Activated CD4-positive, alpha-beta T cell treated with anti-CD3 and anti-CD28 coated beads for 48 hours (primary cell): ENCODE measurements at regions not wholly inside any gene's neighbourhood (a gene's known extent, or its start where the extent isn't known, plus 50 kb on each side); places are given as distances from the start of the nearest gene placed in this dataset.
"Not testable (repeated sequence)": the region's sequence is repeated elsewhere in the genome, so short reads cannot be mapped to it uniquely, and the experiment has no call there.

Experiments
- DNase-seq: peaks from one replicate; pipeline ENCODE4 v3.0.0-alpha.2; 2020

DNA sequence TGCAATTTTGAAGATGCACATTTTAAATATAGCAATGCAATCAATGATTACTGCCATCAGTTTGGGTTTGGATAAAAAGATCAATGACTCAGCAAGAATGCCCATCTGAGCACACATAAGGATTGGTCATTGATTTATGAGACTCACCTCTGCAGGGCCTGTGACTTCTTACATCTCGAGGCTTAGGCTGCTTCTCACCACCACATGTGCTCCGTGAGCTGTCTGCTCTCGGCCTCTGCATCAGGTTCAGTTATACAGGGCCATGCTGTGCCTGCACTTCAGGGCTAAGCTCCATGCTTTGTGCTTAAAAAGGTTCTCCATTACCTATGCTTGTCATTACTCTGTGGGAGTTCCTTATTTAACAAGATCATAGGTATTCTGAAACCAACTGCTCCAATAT lies 887.5 kb downstream of the DIPK2A start:
- no peak for DNase-seq

DNA sequence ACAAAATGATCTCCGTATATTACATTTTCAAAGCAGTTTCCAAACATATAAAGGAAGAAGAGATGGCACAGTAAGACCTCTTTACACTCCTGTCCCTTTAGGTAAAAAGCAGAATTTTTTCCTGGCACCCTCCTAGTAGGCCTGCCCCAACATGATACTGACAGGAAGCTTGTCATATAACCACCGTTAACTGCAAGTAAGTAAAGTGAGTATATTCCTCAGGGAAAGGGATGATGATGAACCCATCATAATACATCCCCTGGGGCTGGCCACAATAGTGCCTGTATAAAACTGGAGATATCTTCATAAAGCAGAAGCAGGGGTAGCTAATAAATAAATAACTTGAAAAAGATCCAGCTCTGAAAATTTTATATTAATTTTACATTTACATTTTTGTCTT lies 893.0 kb downstream of the DIPK2A start:
- no peak for DNase-seq

DNA sequence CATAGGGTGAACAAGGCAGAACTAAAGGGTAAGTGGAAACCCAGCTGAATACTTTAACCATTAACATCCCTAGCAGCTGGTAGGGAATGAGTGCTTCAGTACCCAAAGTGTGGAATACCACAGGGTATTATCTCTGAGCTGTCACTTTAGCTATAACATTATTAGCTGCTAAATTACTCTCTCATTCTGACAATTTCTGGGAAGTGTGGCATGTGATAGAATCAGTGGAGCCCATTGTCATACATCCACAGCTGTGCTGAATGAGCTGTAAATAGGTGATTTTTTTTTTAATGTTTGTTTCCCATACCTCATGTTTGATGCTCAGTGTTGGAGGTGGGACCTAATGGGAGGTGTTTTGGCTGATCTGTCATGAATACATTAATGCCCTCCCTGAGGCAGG lies 894.3 kb downstream of the DIPK2A start:
- no peak for DNase-seq

DNA sequence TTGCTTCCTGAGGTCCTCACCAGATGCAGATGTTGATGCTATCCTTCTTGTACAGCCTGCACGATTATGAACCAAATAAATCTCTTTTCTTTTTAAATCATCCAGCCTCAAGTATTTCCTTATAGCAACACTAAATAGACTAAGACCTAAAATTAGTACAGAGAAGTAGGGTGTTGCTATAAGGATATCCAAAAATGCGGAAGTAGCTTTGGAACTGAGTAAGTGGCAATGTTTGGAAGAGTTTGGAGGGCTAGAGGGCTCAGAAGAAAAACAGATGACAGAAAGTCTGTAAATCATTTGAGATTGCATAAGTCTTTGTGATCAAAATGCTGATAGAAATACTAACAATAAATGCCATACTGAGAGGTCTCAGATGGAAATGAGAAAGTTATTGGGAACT lies 894.9 kb downstream of the DIPK2A start:
- DNase-seq: no peak

DNA sequence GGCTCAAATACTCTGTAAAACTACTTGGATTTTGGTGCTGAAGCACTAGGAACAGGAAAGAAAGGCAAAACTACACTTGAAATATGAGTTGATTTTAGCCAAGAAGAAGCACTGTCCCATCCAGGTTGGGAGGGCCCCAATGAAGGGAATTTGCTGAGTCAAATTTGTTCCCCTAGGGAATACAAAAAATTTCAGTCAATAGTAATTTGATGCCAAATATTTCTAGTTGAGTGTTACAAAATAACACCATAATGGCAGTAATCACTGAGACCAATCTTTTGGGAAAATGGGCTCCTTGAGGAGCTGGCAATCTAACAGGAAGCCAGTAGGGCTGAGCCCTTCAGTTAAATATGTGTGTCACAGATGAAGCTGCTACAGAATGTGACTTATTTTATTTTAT lies 896.9 kb downstream of the DIPK2A start:
- no peak for DNase-seq

DNA sequence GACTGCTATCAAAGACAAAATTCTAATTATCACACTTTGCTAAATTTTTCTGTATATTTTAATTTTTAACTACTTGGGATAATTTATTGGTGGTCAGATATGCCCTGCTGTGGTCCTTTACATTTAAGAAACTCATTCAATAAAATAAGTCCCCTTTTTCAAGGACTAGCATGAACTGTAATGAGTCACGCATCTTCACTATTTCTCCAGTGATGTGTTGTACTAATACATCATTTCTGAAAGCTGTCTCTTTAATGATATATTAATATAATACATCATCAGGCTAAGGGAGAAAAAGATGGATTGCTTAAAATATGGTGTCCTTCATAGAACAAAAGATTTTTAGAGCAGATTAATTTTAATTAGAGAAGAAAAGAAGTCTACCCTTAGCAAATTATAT lies 901.4 kb downstream of the DIPK2A start:
- DNase-seq: no peak

DNA sequence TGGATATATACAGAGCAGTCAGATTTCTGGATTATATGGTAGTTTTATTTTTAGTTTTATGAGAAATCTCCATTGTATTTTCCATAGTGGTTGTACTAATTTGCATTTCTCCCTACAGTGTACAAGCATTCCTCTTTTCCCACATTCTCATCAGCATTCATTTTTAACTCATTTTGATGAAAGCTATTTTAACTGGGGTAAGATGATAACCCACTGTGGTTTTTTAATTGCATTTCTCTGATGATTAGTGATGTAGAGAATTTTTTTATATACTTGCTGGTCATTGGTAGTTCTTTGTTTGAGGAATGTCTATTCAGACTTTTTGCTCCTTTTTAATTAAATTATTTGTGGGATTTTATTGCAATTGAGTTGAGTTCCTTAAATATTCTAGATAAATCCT lies 903.6 kb downstream of the DIPK2A start:
- no peak for DNase-seq

DNA sequence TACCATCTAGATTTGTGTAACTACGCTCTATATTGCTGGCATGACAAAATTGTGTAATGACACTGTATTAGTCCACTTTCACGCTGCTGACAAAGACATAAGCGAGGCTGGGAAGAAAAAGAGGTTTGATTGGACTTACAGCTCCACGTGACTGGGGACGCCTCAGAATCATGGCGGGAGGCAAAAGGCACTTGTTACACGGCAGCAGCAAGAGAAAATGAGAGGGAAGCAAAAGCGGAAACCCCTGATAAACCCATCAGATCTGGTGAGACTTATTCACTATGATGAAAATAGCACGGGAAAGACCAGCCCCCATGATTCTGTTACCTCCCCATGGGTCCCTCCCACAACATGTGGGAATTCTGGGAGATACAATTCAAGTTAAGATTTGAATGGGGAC lies 905.7 kb downstream of the DIPK2A start:
- no peak for DNase-seq

DNA sequence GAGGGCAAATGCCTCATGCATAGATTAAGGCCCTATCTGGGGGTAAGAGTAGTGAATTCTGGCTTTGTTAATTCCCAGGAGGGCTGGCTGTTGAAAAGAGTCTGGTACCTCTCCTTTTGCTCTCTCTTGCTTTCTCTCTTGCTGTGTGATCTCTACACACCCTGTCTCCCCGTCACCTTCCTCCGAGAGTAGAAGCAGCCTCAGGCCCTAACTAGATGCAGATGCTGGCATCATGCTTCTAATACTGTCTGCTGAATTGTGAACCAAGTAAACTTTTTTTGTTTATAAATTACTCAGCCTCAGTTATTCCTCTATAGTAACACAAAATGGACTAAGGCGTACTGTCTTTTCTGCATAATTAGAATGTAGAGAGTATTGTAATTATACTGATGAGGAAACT lies 908.1 kb downstream of the DIPK2A start:
- DNase-seq: no peak

DNA sequence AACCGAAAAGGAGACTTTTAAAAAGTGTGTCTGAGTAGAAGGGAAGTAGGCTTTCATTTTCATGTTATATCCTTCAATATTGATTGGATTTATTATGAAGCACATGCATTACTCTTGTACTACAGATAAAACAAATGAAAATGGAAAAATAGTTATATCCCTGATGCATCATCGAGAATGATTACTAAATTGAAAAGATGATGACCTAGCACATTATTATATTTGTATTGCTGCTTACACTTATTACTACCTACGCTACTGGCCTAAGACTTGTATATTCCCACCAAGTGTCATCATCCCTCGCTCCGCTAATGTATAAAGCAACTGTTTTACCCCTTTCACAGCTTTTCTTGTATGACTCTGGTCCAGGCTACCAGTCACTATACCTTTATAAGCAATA lies 922.4 kb downstream of the DIPK2A start:
- DNase-seq: no peak

DNA sequence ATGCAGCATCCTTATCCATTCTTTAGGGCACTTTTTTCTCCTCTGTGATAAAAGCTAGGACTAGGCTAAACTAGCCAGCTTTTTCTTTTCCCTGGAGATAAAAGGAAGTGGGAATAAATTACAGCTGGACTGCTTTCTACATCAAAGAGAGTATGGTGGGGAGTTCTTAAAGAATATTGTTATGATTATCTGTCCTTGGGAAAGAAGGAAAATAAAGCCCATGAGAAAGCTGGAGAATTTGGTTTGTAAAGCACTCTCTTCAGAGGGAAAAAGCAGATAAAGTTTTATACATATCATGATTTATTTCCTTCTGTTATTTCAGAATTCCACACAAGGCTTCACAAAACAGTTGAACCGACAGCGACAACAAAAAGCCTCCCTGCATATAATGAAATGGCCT lies 923.0 kb downstream of the DIPK2A start:
- no peak for DNase-seq

DNA sequence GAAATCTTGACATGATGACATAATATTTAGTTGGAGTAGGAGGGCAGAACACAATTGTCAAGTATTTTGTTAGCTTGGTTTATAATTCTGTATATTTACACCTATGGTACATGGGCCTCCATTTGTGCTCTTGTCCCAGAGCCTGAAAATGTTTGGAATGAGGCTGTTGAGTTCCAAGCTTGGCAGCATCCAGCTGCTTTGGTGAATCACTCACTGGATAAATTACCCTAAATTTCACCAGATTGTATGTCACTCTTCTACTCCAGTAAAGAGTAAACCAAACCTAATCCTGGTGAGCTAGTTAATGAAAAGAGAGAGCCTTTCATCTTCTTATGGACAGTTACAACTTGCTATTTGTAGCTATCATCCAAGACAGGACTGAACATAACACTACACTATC lies 928.7 kb downstream of the DIPK2A start:
- no peak for DNase-seq

DNA sequence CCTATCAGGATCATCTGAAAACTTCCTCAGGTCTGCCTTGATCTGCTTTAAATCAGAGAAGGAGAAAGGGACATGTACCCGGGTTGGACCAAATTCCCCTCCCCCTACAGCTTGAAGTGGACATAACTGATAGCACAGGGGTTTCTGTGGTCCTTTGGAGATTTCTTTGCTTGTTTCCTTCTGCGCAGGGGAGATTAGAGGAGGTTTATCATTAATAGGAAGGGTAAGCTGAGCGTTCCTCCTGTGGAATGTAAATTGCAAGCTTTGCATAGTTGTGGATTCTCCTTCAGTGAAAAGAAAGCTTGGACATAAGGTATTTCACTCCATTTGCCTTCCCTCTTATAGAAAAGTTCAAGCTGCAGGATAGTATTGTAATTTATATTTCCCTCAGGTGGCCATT lies 936.0 kb downstream of the DIPK2A start:
- DNase-seq: not testable (repeated sequence)

DNA sequence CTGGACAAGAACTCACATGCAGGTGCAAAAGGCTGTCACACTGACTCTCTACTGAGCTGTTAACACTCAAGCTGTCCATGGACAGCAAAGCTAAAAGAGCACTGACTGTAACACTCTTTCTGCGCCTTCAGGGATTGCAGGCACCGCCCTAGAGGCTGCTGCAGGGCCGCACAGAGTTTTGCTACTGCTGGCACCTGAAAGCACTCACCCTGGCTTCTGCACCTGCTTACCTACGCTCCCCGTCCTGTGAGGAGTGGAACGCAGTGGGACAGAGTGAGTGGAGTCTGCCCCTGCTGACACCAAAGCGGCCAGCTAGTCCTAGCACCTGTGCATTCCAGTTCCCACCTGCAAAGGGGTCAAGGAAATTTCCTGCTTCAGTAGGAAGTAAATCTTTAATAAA lies 941.3 kb downstream of the DIPK2A start:
- no peak for DNase-seq

DNA sequence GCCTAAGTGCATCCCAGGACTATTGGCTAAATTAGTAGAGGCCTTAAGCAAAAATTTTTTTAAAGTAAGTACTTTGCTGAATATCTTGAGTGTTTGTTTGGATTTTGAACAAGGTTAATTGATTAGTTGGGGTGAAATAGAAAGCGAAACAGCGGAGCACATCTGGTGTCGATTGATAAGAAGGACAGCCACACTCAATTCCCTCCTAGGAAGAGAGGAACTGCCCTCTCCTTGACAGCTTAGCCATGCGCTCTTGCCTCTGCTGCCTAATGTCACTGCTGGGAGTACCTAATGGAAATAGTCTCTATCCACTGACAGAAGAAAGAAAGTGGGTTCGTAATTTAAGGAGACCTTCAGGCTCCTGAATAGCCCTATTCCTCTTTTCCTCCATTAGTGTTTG lies 943.6 kb downstream of the DIPK2A start:
- DNase-seq: no peak

DNA sequence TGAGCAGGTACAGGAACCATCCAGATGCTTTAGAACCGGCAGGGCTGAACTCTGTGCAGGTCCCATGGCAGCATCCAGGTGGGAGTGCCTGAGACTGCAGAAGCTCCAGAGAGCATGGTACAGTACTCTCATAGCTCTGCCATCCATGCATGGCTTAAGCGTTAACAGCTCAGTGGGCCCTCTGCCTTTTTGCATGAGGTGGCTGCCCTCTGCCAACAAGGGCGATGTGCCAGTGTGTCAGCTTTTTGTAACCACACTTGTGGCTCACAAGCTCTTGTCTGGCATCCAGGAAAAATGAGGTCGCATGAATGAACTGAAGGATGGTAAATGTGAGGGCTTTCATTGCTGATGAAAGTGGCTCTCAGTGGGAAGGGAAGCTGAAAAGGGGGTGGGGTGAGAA lies 950.1 kb downstream of the DIPK2A start:
- DNase-seq: no peak

DNA sequence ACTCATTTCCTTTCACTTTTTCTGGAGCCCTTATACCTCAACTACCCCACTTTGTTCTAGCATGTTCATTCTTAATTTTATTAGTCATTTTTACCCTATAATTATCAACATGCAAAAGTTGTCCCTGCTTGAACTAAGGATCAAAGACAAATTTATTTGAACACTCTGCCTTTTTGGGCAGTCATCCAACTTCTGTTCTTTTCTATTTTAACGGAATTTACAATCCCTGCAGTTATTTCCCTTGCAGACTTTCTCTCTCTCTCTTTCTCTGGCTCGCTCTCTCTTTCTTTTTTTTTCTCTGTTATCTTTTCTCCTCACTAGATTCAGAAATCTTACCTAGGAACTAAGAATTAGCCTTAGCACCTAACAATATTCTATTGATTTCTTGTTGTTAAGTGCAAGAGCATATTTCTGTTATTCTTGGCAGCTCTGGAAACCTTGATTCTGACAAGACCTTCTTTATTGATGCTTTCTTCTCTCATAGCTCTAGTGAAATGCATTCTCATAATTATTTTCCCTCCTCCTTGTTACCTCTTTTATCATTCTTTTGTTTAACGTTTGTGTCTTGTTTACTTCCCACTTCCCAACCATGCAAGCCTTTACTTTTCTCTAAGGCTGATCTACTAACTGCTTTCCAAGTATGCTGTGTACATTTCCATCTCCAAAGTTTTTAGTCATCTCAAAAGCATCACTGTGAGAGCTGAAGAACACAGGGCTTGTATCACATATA lies 951.6 kb downstream of the DIPK2A start:
- DNase-seq: no peak

DNA sequence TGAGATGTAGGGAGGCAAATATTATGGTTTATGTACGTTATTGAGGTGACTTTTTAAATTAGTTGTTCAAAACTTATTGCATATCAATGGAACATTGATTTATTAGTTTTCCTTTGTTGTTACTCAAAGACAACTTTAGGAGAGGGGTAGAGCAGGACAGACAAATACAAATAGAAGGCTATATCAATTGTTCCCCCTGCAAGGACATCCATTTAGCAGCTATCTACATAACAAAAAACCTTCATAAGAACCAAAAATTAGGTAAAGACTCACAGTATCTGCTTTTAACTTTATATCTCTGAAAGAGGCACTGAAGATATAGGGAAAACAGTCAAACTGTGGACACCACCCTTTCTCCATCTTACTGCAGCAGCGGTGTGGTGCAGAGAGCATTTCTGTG lies 958.8 kb downstream of the DIPK2A start:
- DNase-seq: no peak

DNA sequence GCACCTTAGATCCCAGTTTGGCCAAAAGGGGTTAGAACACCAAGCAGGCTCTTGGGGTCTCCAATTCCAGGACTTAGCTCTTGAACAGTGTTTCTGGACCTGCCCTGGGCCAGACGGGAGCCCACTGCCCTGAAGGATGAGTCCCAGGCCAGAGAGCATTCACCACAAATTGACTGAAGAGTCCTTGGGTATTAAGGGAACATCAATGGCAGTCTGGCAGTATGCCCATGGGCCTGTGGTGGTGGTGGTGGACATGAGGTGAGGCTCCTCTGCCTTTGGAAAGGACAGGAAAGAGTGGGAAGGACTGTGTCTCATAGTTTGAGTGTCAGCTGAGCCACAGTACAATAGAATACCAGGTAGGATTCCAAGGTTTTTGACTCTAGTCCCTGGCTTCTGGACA lies 960.0 kb downstream of the DIPK2A start:
- no peak for DNase-seq

DNA sequence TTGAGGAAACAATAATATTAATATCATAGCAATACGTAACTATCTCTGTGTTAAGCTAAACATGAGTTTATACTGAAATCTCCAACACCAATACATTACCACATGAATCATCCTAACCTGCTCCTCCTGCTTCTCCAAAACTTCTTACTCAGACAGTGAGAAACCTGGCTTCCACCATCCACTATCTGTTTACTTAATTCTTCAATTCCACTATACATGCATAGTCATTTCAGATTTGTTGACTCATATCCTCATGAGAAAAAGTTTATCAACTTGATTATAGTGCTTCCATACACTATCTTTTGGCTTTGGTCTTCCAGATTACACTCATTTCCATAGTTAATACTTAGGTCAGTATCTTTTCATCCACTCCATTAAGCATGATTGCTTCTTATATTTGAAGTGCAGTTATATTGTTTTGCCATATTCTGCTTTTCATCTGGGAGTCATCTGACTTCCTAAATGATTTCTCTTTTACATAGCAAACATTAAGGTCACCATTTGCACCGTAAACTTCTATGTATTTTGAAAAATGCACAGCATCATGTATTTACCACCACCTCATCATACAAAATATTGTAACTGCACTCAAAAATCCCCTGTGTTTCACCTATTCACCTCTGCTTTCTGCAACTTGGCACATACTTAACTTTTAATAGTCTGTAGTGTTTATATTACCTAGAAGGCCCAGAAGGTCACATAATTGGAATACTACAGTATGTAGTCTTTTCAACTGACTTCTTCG lies 970.6 kb downstream of the DIPK2A start:
- DNase-seq: no peak

DNA sequence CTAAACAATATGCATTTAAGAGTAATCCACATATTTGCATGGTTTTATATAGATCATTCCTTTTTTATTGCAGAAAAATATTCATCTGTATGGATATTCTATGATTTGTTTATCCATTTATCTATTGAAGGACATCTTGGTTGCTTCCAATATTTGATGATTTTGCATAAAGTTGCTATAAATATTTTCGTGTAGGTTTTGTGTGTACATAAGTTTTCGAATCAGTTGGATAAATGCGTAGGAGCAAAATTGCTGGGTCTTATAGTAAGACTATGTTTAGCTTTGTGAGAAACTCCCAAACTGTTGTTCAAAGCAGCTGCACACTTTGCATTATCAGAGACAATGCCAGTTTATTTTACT lies 971.2 kb downstream of the DIPK2A start:
- DNase-seq: no peak

DNA sequence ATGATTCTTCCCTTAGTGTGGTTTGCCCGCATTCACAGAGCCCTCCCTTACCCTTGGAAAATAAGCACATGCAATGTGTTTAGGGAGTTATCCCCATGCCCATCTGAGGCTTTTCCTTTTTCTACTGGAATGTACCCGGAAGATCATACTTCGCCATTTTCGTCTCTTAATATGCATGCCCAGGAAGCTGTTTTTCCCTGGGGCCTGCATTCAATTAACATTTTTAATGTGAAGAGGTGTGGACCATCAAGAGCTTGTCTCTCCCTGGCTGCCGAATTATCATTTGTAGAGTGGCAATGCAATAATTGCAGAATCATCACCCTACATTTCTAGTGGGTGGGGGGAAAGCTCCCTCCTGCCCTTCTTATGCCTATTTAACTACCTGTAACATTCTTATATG lies 976.3 kb downstream of the DIPK2A start:
- no peak for DNase-seq

DNA sequence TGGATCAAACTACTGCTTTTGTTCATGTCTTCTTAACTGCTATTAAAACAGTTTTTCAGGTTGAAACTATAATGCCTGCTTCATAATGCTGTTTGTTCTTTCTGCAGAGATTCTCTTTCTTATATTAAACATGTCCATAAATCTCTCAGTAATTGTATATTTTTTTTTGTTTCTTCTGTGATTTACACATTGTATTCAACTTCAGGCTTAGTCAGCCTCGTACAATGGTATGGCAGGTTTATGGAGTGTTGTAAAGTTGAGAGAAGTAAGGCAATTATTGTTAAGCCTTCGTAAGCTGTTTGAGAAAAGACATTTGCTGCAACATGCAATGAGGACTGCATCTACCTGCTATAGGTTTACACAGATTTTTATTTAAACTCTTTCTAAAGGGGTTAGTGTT lies 977.1 kb downstream of the DIPK2A start:
- no peak for DNase-seq

DNA sequence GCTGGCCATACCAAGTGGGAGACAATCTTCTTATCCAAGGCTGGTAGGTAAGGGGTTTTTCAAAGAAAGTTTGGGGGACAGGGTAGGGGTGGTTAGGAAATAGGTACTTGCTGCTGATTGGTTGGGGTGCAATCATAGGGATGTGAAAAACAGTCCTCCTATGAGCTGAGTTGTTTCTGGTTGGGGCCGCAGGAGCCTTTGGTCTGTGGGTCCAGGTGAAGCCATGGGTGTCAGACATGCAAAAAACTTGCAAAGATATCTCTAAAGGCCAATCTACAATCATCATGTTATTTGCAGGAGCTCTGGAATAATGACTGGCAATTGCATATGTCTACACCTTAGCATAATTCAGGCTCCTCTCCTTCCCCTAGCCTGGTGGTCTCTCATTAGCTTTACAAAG lies 982.3 kb downstream of the DIPK2A start:
- DNase-seq: no peak
